ENCODE measurements at regions not wholly inside any gene's neighbourhood (a gene's known extent, or its start where the extent isn't known, plus 50 kb on each side); places are given as distances from the start of the nearest gene placed in this dataset.

DNA sequence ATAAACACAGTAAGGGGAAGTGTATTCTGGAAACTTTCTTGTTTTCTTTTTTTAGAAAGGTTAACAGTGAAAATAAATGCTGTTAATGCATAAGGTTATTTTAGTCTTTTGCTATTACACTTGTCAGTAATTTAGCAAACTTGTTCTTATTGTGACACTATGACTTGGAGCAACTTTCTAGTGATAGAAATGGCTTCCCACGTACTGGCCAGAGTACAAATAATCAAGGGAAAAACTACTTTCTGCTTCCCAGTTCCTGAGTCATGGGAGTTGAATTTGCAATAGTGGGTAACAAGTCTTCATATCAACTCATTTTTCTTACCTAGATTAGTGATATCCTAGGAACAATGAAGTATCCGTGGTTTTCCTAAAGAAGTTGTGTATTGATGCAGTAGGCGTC, 1072.3 kb downstream of the FLRT2 start:
- in situ Hi-C loops (cut with HindIII; ENCODE audit: low pct_unique_long_range_greater_than_20kb, low sequenced_read_pairs): no loop called here
- Histone ChIP-seq H3K27ac (ENCODE audit: low read length) (no peak overlapping the region), H3K9me3 (ENCODE audit: control insufficient read depth, insufficient read depth, low read depth, low read length) (no peaks in the 10 kb centered on the region), H3K36me3 (ENCODE audit: control insufficient read depth, insufficient read depth, low read length) (no peaks in the 10 kb centered on the region), H3K27me3 (ENCODE audit: control insufficient read depth, insufficient read depth, low read length) (no peaks in the 10 kb centered on the region), H3K4me3 (ENCODE audit: low read depth in 2 of 2, low read length in 2 of 2) (no peak overlapping the region), H3K4me1 (ENCODE audit: control insufficient read depth, insufficient read depth, low read length) (no peaks in the 10 kb centered on the region)
- ATAC-seq (no peak), DNase-seq (ENCODE audit: low read depth, low spot score) (no peak)
- TF ChIP-seq REST (IDR thresholded peaks at IDR 0.05; ENCODE audit: insufficient read depth in 1 of 2, low read depth in 2 of 2, low read length in 1 of 2) (no peak), TCF7L2 (IDR thresholded peaks at IDR 0.05; ENCODE audit: low read depth, low read length) (no peak)
- ChIA-PET CTCF (no interaction called here), POLR2A (no interaction called here)
- no TSS peak for BruUV-seq (replicated peaks)
- intact Hi-C loops (cut with micrococcal nuclease; ENCODE audit: unreplicated experiment): no loop called here

GRCh38 chr14:86601813-86602212, 1071.9 kb downstream of the FLRT2 start:
- H3K27ac ChIP-seq (ENCODE audit: low read length): no peak overlapping the region
- DNase-seq (ENCODE audit: low read depth, low spot score) (no peak), ATAC-seq (no peak)
- no peaks in the 10 kb centered on the region for H3K27me3 ChIP-seq (ENCODE audit: control insufficient read depth, insufficient read depth, low read length)
- TF ChIP-seq SIN3A (IDR thresholded peaks at IDR 0.05; ENCODE audit: borderline replicate concordance, insufficient read depth, low read depth, low read length) (no peak), POLR2AphosphoS5 (IDR thresholded peaks at IDR 0.05; ENCODE audit: low read depth, low read length) (no peak), REST (IDR thresholded peaks at IDR 0.05; ENCODE audit: insufficient read depth in 1 of 2, low read depth in 2 of 2, low read length in 1 of 2) (no peak), TCF7L2 (IDR thresholded peaks at IDR 0.05; ENCODE audit: low read depth, low read length) (no peak)
- TF ChIP-seq, protein P1, sequence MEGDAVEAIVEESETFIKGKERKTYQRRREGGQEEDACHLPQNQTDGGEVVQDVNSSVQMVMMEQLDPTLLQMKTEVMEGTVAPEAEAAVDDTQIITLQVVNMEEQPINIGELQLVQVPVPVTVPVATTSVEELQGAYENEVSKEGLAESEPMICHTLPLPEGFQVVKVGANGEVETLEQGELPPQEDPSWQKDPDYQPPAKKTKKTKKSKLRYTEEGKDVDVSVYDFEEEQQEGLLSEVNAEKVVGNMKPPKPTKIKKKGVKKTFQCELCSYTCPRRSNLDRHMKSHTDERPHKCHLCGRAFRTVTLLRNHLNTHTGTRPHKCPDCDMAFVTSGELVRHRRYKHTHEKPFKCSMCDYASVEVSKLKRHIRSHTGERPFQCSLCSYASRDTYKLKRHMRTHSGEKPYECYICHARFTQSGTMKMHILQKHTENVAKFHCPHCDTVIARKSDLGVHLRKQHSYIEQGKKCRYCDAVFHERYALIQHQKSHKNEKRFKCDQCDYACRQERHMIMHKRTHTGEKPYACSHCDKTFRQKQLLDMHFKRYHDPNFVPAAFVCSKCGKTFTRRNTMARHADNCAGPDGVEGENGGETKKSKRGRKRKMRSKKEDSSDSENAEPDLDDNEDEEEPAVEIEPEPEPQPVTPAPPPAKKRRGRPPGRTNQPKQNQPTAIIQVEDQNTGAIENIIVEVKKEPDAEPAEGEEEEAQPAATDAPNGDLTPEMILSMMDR (IDR thresholded peaks at IDR 0.05): no peak
- H3K4me3 ChIP-seq (ENCODE audit: low read depth in 2 of 2, low read length in 2 of 2): no peak overlapping the region
- ChIA-PET CTCF (no interaction called here), POLR2A (no interaction called here)
- intact Hi-C loops (cut with micrococcal nuclease; ENCODE audit: unreplicated experiment) (no loop called here), in situ Hi-C loops (cut with HindIII; ENCODE audit: low pct_unique_long_range_greater_than_20kb, low sequenced_read_pairs) (no loop called here)
- no peaks in the 10 kb centered on the region for H3K4me1 ChIP-seq (ENCODE audit: control insufficient read depth, insufficient read depth, low read length)
- H3K36me3 ChIP-seq (ENCODE audit: control insufficient read depth, insufficient read depth, low read length): no peaks in the 10 kb centered on the region
- no peaks in the 10 kb centered on the region for H3K9me3 ChIP-seq (ENCODE audit: control insufficient read depth, insufficient read depth, low read depth, low read length)
- BruUV-seq (replicated peaks): no TSS peak

Measured in Panc1 (cell line).